NCI-H1048 (cell line): ENCODE measurements at regions not wholly inside any gene's neighbourhood (a gene's known extent, or its start where the extent isn't known, plus 50 kb on each side); places are given as distances from the start of the nearest gene placed in this dataset.

ENCODE experiments used
- DNase-seq: peaks from one replicate; lab custom pipeline; 2025; lab: John Stamatoyannopoulos, UW

- DNase-seq: no peak
Measured at GRCh38 chr9:23542438-23542837, 283.6 kb downstream of the ELAVL2 start.

DNA sequence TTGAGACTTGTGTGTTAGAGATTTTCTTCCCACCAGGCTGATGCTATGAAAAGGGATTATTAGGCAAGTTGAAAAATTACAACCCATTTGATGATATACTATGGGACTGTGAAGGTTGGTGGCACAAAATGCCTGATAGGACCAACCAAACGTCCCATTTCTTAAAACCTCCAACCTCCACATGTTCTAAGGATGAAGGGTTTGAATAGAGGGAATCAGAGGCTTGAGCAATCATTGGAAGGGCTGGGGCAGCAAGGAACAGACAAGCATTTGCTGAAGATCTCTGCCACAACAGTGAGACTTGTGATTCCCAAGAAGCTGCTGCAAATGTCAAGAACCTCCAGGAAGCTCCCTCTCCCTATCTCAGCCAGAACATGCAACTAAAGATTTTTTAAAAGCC, 283.1 kb downstream of the ELAVL2 start:
- DNase-seq: no peak

- DNase-seq: no peak
Measured at GRCh38 chr9:23543419-23543818, 282.6 kb downstream of the ELAVL2 start.

DNA sequence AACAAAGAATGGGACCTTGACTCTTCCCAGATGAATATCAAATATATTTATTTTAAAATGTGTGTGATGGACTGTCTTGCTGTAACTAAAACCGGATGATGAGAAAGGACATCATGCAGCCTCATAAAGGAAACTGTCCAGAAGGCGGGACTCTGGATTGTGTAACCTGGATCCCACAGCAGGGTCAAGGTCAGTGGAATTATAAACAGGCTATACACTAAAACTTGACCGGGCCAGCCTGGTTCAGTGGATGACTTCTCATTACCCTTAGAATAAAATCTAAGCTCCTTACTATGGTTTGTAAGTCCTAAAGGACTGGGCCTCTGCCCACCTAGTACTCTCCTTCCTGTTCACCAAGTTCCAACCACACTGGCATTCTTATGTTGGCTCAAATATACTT, 280.3 kb downstream of the ELAVL2 start:
- no peak for DNase-seq

DNA sequence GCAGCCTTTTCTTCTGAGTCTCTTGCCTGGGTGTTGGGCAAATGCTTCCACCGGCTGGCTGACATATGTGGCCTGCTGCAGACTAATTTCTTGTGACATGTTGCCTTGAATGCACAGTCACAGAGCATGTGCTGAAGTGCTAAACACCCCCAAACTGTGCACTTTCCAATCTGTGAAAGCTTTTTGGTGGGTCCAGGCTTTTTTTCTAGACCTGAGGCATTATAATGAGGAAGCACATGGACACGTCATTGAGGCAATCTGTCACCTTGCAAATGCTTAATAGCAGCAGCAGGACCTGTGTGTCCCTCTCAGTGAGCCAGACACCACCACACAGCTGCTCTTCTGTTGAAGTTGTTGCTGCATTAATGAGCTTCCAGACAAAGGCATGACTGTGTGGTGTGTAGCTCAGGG, 274.7 kb downstream of the ELAVL2 start:
- no peak for DNase-seq

- no peak for DNase-seq
Measured at GRCh38 chr9:23551929-23552707, 273.9 kb downstream of the ELAVL2 start.

DNA sequence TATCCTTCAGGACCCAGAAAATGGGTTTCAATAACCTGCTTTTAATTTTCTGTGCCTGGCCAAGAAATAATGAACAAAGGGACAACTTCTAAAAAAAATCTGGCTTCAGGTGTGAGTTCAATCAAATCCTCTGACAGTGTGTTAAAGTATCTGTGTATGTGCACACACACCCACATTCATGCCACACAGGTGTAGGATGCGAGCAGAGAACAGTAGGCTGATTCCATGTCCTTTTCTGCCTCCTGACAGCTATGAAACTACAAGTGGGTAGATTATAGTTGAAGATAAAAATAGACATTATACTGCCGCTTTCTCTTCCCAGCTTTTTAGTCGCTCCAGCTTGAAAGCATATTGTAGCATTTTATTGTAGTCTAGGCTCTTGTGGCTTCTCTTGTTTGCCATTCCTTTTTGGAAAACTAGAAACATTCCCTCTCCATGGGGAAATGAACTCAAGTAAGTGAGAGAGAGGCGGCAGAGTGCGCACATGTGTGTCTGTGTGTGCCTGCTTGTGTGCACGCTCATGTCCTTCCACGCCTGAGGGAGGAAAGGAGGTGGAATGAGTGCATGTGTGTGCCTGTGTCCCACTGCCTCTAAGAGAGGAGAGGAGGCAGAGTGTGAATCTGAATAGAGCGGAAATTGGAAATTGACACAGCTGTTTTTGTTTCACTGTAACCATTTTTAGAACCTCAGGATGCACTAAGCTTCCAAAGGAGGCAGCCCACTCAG, 273.0 kb downstream of the ELAVL2 start:
- no peak for DNase-seq

- DNase-seq: no peak
Measured at GRCh38 chr9:23554686-23555085, 271.4 kb downstream of the ELAVL2 start.

GRCh38 chr9:23555851-23556250, 270.2 kb downstream of the ELAVL2 start:
- no peak for DNase-seq

DNA sequence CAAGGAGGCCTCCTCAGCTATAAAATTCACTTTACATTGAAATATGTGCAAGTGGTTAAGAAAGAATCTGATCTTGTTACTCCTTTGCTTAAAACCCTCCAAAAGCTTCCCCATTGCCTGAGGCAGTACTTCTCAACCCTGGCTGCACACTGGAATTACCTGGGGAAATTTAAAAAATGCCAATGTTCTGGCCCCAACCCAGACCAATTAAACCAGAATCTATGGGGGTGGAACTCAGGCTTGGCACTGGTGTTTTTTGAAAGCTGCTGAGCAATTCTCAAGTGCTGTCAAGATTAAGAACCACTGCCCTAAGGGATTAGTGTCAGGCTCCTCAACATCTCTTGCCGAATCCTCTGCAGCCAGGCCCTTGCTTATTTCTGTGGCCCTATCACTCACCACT, 269.6 kb downstream of the ELAVL2 start:
- no peak for DNase-seq

- no peak for DNase-seq
Measured at GRCh38 chr9:23557689-23558088, 268.4 kb downstream of the ELAVL2 start.

DNA sequence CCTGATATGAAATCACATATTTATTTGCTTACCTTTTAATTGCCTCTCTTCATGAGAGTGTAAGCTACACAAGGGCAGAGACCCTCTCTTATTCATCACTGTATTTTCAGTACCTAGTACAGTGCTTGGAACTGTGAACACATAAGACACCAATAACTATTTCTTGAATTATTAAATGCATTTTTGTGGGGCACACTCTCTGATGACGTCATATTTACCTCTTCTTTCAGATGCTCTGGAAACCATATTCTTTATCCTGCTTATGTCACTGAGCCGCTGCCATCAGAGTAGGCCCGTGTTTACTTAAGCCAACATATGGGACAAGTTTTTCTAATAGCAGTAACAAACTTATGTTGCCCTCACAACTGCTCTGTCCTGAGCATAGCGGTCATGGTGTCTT, 266.5 kb downstream of the ELAVL2 start:
- DNase-seq: no peak

- no peak for DNase-seq
Measured at GRCh38 chr9:23563517-23563916, 262.5 kb downstream of the ELAVL2 start.

DNA sequence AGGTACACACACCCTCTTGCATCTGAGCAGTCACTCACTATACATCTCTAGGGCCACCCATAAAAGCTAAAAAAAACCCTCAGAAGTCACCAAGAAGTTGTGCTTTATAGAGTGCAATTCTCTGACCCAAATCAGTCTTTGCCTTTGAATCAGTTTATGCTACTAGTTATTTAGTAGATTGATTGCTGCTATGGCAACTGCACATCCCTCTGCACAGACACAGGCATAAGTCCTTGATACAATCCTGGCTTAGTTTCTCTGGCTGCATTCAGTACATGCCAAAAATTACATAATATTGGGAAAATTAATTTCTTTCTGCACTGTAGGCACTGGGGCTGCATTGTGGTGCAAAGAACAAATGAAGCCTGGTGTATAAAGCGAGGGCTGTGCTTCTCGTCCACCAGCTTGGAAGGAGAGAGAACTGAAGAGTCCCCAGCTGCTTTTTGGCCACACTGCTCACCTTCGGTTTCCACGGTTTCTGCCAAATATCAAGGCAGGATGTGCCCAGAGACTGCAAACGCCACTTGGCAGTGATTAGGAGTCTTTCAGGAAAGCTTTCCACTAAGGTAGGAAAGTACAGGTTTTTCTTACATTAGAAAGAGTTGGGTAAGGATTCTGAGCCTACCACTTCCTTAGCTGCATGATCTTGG, 258.4 kb downstream of the ELAVL2 start:
- DNase-seq: no peak

GRCh38 chr9:23571414-23572104, 254.5 kb downstream of the ELAVL2 start:
- no peak for DNase-seq

DNA sequence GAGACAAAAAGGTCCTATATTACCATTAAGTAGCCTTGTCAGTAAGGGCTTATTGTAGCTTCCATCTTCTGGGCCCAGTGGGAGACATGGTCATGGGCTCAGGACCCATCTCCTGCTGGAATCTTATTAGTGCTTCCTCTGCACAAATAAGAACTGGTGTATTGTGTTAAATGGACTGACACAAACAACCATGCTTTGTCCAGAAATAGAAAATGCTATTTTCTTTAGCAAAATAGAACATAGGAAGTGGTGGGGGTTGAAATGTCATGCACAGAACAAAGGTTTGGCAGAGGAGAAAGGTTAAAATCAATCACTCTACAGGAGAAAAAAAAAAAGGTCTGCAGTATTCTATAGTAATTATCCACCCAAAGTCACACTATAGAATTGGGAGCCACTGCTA, 252.2 kb downstream of the ELAVL2 start:
- DNase-seq: no peak

DNA sequence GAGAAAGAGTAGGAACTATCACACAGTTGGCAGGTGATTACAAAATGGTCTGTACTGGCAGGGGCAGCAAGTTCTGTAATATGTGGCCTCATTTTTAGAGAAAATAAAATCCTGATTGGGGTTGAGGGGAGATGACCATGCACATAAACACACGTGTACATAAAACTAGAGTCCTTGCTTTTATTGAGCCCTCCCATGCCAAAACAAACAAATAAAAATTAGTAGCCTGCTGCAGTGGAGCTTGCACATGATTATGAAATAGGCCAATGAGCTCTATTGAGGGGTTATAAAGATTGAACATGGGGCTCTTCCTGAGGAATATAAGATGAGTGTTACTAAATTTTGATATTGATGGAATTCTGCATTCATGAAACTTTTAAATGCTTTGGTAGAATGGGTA, 248.4 kb downstream of the ELAVL2 start:
- DNase-seq: no peak

- no peak for DNase-seq
Measured at GRCh38 chr9:23581931-23582330, 244.1 kb downstream of the ELAVL2 start.

- DNase-seq: no peak
Measured at GRCh38 chr9:23582836-23583235, 243.2 kb downstream of the ELAVL2 start.

- no peak for DNase-seq
Measured at GRCh38 chr9:23586906-23587305, 239.1 kb downstream of the ELAVL2 start.

DNA sequence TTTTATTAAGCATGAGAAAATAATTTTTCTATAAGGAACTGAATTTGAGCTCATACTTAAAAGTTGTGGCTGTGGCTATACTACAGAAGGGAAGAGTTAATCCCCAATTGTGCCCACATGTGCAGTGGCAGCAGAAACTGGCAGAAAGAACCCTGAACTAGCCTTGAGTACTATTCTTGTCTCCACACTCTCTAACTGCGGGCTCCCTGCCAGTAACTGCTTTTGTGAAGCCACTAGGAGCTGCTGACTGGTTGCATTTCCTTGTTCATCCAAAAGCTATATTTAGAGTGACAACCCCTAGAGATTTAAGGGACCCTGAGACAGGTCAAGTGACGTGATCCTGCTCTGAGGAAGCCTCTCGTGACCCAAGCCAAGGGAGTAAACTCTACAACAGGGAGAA, 238.6 kb downstream of the ELAVL2 start:
- DNase-seq: no peak

- no peak for DNase-seq
Measured at GRCh38 chr9:23587903-23588302, 238.1 kb downstream of the ELAVL2 start.
